HepG2 (cell line): ENCODE measurements at regions not wholly inside any gene's neighbourhood (a gene's known extent, or its start where the extent isn't known, plus 50 kb on each side); places are given as distances from the start of the nearest gene placed in this dataset.

ENCODE experiments used
- ATAC-seq: fragments of 200-7000 bp; cut with Tn5 transposase; 3 replicates; pipeline ENCODE4 v1.9.1; 2020; ENCODE audit warnings: mild to moderate bottlenecking, moderate library complexity
- BruUV-seq: library from RNA; stranded (reverse); fragments of 400-500 nt; replicated peaks from 2 replicates; lab custom pipeline; 2021; lab: Mats Ljungman, UMichigan
- CTCF ChIA-PET: fragments of 300-600 bp; formaldehyde crosslinking; extraction: SDS; loops from one replicate; lab custom pipeline; 2021; ENCODE audit warnings: low total read pairs, inconsistent platforms, low intra/inter-chr PET ratio; lab: Yijun Ruan, JAX
- POLR2A ChIA-PET: fragments of 350-600 bp; sonication (Branson Sonifier 250); formaldehyde crosslinking; loops from one replicate; lab custom pipeline; 2020; ENCODE audit warnings: antibody characterized with exemption, inconsistent platforms; lab: Yijun Ruan, JAX
- DNase-seq: peaks from one replicate; pipeline ENCODE4 v3.0.0-alpha.2; 2015; ENCODE audit warnings: low spot score
- FAIRE-seq: peaks from 3 replicates; lab custom pipeline; 2011; peaks lifted over from hg19 to GRCh38; lab: Jason Lieb, UNC
- H2AFZ ChIP-seq: one replicate; pipeline ENCODE4 v1.6.1; 2011; ENCODE audit warnings: low read length, inconsistent platforms
- H3K27ac ChIP-seq: fragments of 300-600 bp; 3 replicates; pipeline ENCODE4 v1.8.0; 2011; ENCODE audit warnings: mixed run types, mild to moderate bottlenecking, mixed read lengths, low read length, inconsistent platforms; ENCODE audit not compliant: insufficient read depth; ENCODE audit errors: extremely low read length
- H3K27me3 ChIP-seq, 2 experiments: fragments of 200-600 bp in 1 of 2; 2 replicates in 1 of 2; 3 replicates in 1 of 2; pipeline versions ENCODE4 v1.6.0 to v1.8.0; 2011; ENCODE audit warnings: low read length in 2 of 2, mild to moderate bottlenecking in 2 of 2, moderate library complexity in 2 of 2, inconsistent platforms in 1 of 2; ENCODE audit not compliant: insufficient read depth in 2 of 2, control insufficient read depth in 1 of 2
- H3K36me3 ChIP-seq, 2 experiments: fragments of 200-600 bp in 1 of 2; replicated peaks in 1 of 2; 2 replicates in 1 of 2; 3 replicates in 1 of 2; pipeline versions ENCODE4 v1.5.1 to v1.8.0; 2011; ENCODE audit warnings: low read length in 2 of 2, inconsistent platforms in 1 of 2; ENCODE audit not compliant: insufficient read depth in 2 of 2, control insufficient read depth in 1 of 2
- H3K4me1 ChIP-seq: 2 replicates; pipeline ENCODE4 v1.5.1; 2012; ENCODE audit warnings: low read length, inconsistent platforms; ENCODE audit not compliant: insufficient read depth
- H3K4me2 ChIP-seq: 2 replicates; pipeline ENCODE4 v1.6.0; 2011; ENCODE audit warnings: low read depth, low read length, inconsistent platforms
- H3K4me3 ChIP-seq, 3 experiments: fragments of 200-600 bp in 1 of 3; sonication (generic), shearing (Covaris generic) in 1 of 3; replicated peaks in 1 of 3; 2 replicates each; pipeline ENCODE4 v1.5.1; 2011 to 2016; ENCODE audit warnings: low read length in 3 of 3, inconsistent platforms in 2 of 3, low read depth in 2 of 3, mild to moderate bottlenecking in 2 of 3, control low read depth in 1 of 3, mixed read lengths in 1 of 3; ENCODE audit not compliant: insufficient read depth in 1 of 3
- H3K79me2 ChIP-seq: one replicate; pipeline ENCODE4 v1.6.1; 2011; ENCODE audit warnings: low read length, inconsistent platforms; ENCODE audit not compliant: insufficient read depth
- H3K9ac ChIP-seq: 2 replicates; pipeline ENCODE4 v1.6.0; 2011; ENCODE audit warnings: mild to moderate bottlenecking, low read depth, low read length, inconsistent platforms; ENCODE audit not compliant: insufficient read depth
- H3K9me3 ChIP-seq: 2 replicates; pipeline ENCODE4 v1.5.1; 2012; ENCODE audit warnings: mild to moderate bottlenecking, low read length
- H4K20me1 ChIP-seq: 2 replicates; pipeline ENCODE4 v1.6.0; 2011; ENCODE audit warnings: inconsistent platforms, mild to moderate bottlenecking, low read length, moderate library complexity; ENCODE audit not compliant: insufficient read depth
- ARID5B ChIP-seq: IDR thresholded peaks from 2 replicates; pipeline ENCODE4 v1.4.0; 2020; ENCODE audit warnings: mild to moderate bottlenecking, missing genetic modification reagents
- HNRNPH1 ChIP-seq: fragments of 200-400 bp; formaldehyde crosslinking; optimal IDR thresholded peaks from 2 replicates; pipeline ENCODE3; 2017; ENCODE audit warnings: mild to moderate bottlenecking, low read depth, low read length
- KDM3A ChIP-seq: IDR thresholded peaks from 2 replicates; pipeline ENCODE4 v1.6.1; 2018; ENCODE audit warnings: low read depth, missing compliant biosample characterization
- REPIN1 ChIP-seq: sonication (generic); formaldehyde crosslinking; IDR thresholded peaks from 2 replicates; pipeline ENCODE4 v1.8.0; 2022; ENCODE audit warnings: missing genetic modification reagents, low read depth, mild to moderate bottlenecking, borderline replicate concordance
- SAFB2 ChIP-seq: sonication (generic); formaldehyde crosslinking; IDR thresholded peaks from 2 replicates; pipeline ENCODE4 v1.5.1; 2020; ENCODE audit warnings: missing genetic modification reagents, low read depth, mild to moderate bottlenecking, borderline replicate concordance
- ZBTB34 ChIP-seq: sonication (generic); formaldehyde crosslinking; IDR thresholded peaks from 2 replicates; pipeline ENCODE4 v1.8.0; 2022; ENCODE audit warnings: mild to moderate bottlenecking, missing genetic modification reagents
- ZBTB38 ChIP-seq: sonication (generic); formaldehyde crosslinking; IDR thresholded peaks from 2 replicates; pipeline ENCODE4 v1.5.1; 2020; ENCODE audit warnings: mild to moderate bottlenecking, missing genetic modification reagents
- ZNF282 ChIP-seq: fragments of 450-650 bp; IDR thresholded peaks from 2 replicates; pipeline ENCODE4 v1.6.1; 2018; ENCODE audit not compliant: partially characterized antibody
- ZNF432 ChIP-seq: sonication (generic); formaldehyde crosslinking; IDR thresholded peaks from 2 replicates; pipeline ENCODE4 v1.5.0; 2020; ENCODE audit warnings: missing genetic modification reagents, mild to moderate bottlenecking, borderline replicate concordance
- ZNF784 ChIP-seq: sonication (generic); formaldehyde crosslinking; IDR thresholded peaks from 2 replicates; pipeline ENCODE4 v1.5.1; 2020; ENCODE audit warnings: missing genetic modification reagents, mild to moderate bottlenecking, borderline replicate concordance
- in situ Hi-C: cut with HindIII; loops from 2 replicates; pipeline ENCODE4 v1.10.0; 2017; ENCODE audit warnings: low pct_unique_long_range_greater_than_20kb; ENCODE audit not compliant: extremely low pct_ligation_motif_present
- intact Hi-C: fragments of 100-400 bp; cut with micrococcal nuclease; formaldehyde crosslinking; loops from one replicate; pipeline ENCODE4 v1.10.0; 2022; ENCODE audit not compliant: unreplicated experiment
- TF ChIP-seq, protein P1 (sequence below), 2 experiments: sonication (generic) in 1 of 2; formaldehyde crosslinking in 1 of 2; IDR thresholded peaks; 2 replicates each; pipeline versions ENCODE4 v1.4.0 to v1.6.1; 2016 to 2020; ENCODE audit warnings: borderline replicate concordance in 1 of 2, low read depth in 1 of 2, mild to moderate bottlenecking in 1 of 2, missing genetic modification reagents in 1 of 2

DNA sequence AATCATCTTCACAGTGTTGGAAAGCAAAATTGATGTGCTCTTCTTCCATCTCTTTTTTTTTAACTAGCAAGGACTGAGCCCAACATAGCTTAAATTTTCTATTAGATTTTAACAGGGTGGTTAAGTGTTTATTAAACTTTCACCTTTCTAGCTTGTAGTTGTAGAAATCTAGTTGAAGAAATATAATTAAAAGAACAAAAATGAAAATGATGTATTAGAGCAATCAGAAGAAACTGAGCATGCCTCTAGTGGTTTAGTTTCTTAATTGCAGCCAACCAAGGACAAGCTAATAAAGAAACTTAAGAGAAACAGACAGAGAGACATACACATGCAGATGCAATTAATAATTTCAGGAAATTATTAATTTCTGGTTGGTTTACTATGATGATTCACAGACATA is 673.0 kb upstream of the LMO3 start:
- ChIA-PET POLR2A (no interaction called here), CTCF (no interaction called here)
- in situ Hi-C loops = no loop called here
- Histone ChIP-seq H3K4me1 (no peaks in the 10 kb centered on the region), H3K27ac (no peak overlapping the region), H3K9me3 (peaks cover 35% of the 10 kb centered on the region), H3K27me3 (no peaks in the 10 kb centered on the region), H3K9ac (no peak overlapping the region), H4K20me1 (no peaks in the 10 kb centered on the region), H3K36me3 (no peaks in the 10 kb centered on the region), H3K4me2 (no peak overlapping the region), H3K79me2 (no peaks in the 10 kb centered on the region), H3K4me3 (no peak overlapping the region), H2AFZ (no peak overlapping the region)
- no peak for ATAC-seq
- DNase-seq = no peak
- intact Hi-C loops = no loop called here
- no TSS peak for BruUV-seq
- FAIRE-seq = no peak
- TF ChIP-seq ZBTB38 = no peak
- TF ChIP-seq ZBTB34 (CRISPR knock-in tag) = no peak
- no peak for TF ChIP-seq KDM3A (CRISPR knock-in tag)
- TF ChIP-seq REPIN1 = no peak
- no peak for TF ChIP-seq ARID5B (CRISPR knock-in tag)
- no peak for TF ChIP-seq ZNF784 (CRISPR knock-in tag)
- no peak for TF ChIP-seq SAFB2
- TF ChIP-seq, protein P1, sequence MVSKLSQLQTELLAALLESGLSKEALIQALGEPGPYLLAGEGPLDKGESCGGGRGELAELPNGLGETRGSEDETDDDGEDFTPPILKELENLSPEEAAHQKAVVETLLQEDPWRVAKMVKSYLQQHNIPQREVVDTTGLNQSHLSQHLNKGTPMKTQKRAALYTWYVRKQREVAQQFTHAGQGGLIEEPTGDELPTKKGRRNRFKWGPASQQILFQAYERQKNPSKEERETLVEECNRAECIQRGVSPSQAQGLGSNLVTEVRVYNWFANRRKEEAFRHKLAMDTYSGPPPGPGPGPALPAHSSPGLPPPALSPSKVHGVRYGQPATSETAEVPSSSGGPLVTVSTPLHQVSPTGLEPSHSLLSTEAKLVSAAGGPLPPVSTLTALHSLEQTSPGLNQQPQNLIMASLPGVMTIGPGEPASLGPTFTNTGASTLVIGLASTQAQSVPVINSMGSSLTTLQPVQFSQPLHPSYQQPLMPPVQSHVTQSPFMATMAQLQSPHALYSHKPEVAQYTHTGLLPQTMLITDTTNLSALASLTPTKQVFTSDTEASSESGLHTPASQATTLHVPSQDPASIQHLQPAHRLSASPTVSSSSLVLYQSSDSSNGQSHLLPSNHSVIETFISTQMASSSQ (IDR thresholded peaks at IDR 0.05; ENCODE audit: low read depth) = no peak
- TF ChIP-seq, protein P1 (CRISPR knock-in tag; IDR thresholded peaks at IDR 0.05; ENCODE audit: borderline replicate concordance) = no peak
- TF ChIP-seq ZNF282 = no peak
- no peak for TF ChIP-seq ZNF432
- TF ChIP-seq HNRNPH1 = no peak
